Endothelial cell of umbilical vein (primary cell): ENCODE measurements at regions not wholly inside any gene's neighbourhood (a gene's known extent, or its start where the extent isn't known, plus 50 kb on each side); places are given as distances from the start of the nearest gene placed in this dataset.

Source experiments
- BruUV-seq: library from RNA; stranded (reverse); fragments of 400-500 nt; replicated peaks from 2 replicates; lab custom pipeline; 2021; lab: Mats Ljungman, UMichigan
- CTCF ChIA-PET: fragments of 300-600, 350-600 bp; sonication (Branson Sonifier 250); formaldehyde crosslinking; loops from one replicate; lab custom pipeline; 2021; ENCODE audit warnings: antibody characterized with exemption, inconsistent platforms; lab: Charles Lee
- POLR2A ChIA-PET: fragments of 300-600, 350-600 bp; sonication (Branson Sonifier 250); formaldehyde crosslinking; loops from one replicate; lab custom pipeline; 2021; ENCODE audit warnings: antibody characterized with exemption, inconsistent platforms; lab: Charles Lee
- DNase-seq: peaks from one replicate; pipeline ENCODE4 v3.0.0-alpha.2; 2011; ENCODE audit warnings: low read depth, low spot score
- FAIRE-seq: peaks from 2 replicates; lab custom pipeline; 2011; peaks lifted over from hg19 to GRCh38; lab: Jason Lieb, UNC
- H2AFZ ChIP-seq: 2 replicates; pipeline ENCODE4 v1.6.0; 2012; ENCODE audit warnings: low read depth, low read length, control low read depth, inconsistent platforms
- H3K27ac ChIP-seq: 2 replicates; pipeline ENCODE4 v1.5.1; 2011; ENCODE audit warnings: low read depth, mild to moderate bottlenecking, control low read depth, low read length, moderate library complexity; ENCODE audit not compliant: insufficient read depth
- H3K27me3 ChIP-seq, 2 experiments: 2 replicates each; pipeline versions ENCODE4 v1.6.0 to v1.6.1; 2011; ENCODE audit warnings: low read length in 2 of 2, mixed read lengths in 1 of 2; ENCODE audit not compliant: control insufficient read depth in 2 of 2, insufficient read depth in 2 of 2
- H3K36me3 ChIP-seq, 2 experiments: 2 replicates in 1 of 2; 3 replicates in 1 of 2; pipeline ENCODE4 v1.5.1; 2011; ENCODE audit warnings: low read length in 2 of 2, mild to moderate bottlenecking in 1 of 2, moderate library complexity in 1 of 2; ENCODE audit not compliant: control insufficient read depth in 2 of 2, insufficient read depth in 2 of 2; ENCODE audit errors: extremely low read depth in 1 of 2
- H3K4me1 ChIP-seq: 3 replicates; pipeline ENCODE4 v1.5.1; 2011; ENCODE audit warnings: mild to moderate bottlenecking, low read length; ENCODE audit not compliant: control insufficient read depth, insufficient read depth; ENCODE audit errors: extremely low read depth
- H3K4me2 ChIP-seq: 2 replicates; pipeline ENCODE4 v1.6.1; 2011; ENCODE audit warnings: low read length, control low read depth, mixed read lengths; ENCODE audit not compliant: insufficient read depth
- H3K4me3 ChIP-seq, 3 experiments: fragments of 200-600 bp in 1 of 3; sonication (generic), shearing (Covaris generic) in 1 of 3; replicated peaks in 1 of 3; 2 replicates each; pipeline ENCODE4 v1.5.1; 2011 to 2016; ENCODE audit warnings: control low read depth in 3 of 3, low read length in 3 of 3, mild to moderate bottlenecking in 2 of 3, inconsistent platforms in 1 of 3, low read depth in 1 of 3, moderate library complexity in 1 of 3; ENCODE audit not compliant: insufficient read depth in 1 of 3
- H3K79me2 ChIP-seq: 2 replicates; pipeline ENCODE4 v1.6.0; 2012; ENCODE audit warnings: low read length, inconsistent platforms; ENCODE audit not compliant: control insufficient read depth, insufficient read depth
- H3K9ac ChIP-seq: replicated peaks from 2 replicates; pipeline ENCODE3; 2011; ENCODE audit warnings: low read length, control low read depth; ENCODE audit not compliant: insufficient read depth; ENCODE audit errors: extremely low read depth
- H3K9me1 ChIP-seq: replicated peaks from 3 replicates; pipeline ENCODE4 v1.6.0; 2011; ENCODE audit warnings: mild to moderate bottlenecking, low read length; ENCODE audit not compliant: control insufficient read depth, insufficient read depth; ENCODE audit errors: extremely low read depth
- H3K9me3 ChIP-seq: replicated peaks from 2 replicates; pipeline ENCODE4 v1.5.1; 2012; ENCODE audit warnings: low read length, inconsistent platforms; ENCODE audit not compliant: control insufficient read depth, insufficient read depth
- H4K20me1 ChIP-seq: replicated peaks from 2 replicates; pipeline ENCODE3; 2011; ENCODE audit warnings: mild to moderate bottlenecking, low read length; ENCODE audit not compliant: control insufficient read depth, insufficient read depth; ENCODE audit errors: extremely low read depth
- EZH2 ChIP-seq: IDR thresholded peaks from 2 replicates; pipeline ENCODE4 v1.6.1; 2012; ENCODE audit warnings: borderline replicate concordance, low read depth, mild to moderate bottlenecking, moderate library complexity, low read length, inconsistent platforms; ENCODE audit not compliant: severe bottlenecking
- FOS ChIP-seq: IDR thresholded peaks from 2 replicates; pipeline ENCODE4 v1.6.1; 2011; ENCODE audit warnings: mild to moderate bottlenecking, low read length, moderate library complexity, borderline replicate concordance; ENCODE audit not compliant: insufficient read depth
- GATA2 ChIP-seq: IDR thresholded peaks from 2 replicates; pipeline ENCODE4 v1.7.0; 2011; ENCODE audit warnings: low read depth, mild to moderate bottlenecking, moderate library complexity, mixed read lengths, low read length; ENCODE audit not compliant: insufficient read length, insufficient read depth
- JUN ChIP-seq: IDR thresholded peaks from 2 replicates; pipeline ENCODE4 v1.6.1; 2011; ENCODE audit warnings: borderline replicate concordance, low read depth; ENCODE audit not compliant: insufficient read length, insufficient read depth
- MAX ChIP-seq: IDR thresholded peaks from 2 replicates; pipeline ENCODE4 v1.6.1; 2011; ENCODE audit not compliant: insufficient read depth, insufficient read length
- MYC ChIP-seq: IDR thresholded peaks from one replicate; pipeline ENCODE4 v1.6.1; 2011; ENCODE audit warnings: mild to moderate bottlenecking, low read depth, low read length
- POLR2A ChIP-seq: IDR thresholded peaks from 2 replicates; pipeline ENCODE4 v1.6.1; 2012; ENCODE audit warnings: low read depth, mild to moderate bottlenecking, control low read depth, low read length
- POLR2AphosphoS5 ChIP-seq: IDR thresholded peaks from 2 replicates; pipeline ENCODE4 v1.6.1; 2012; ENCODE audit warnings: low read depth, mild to moderate bottlenecking, control low read depth, low read length, moderate library complexity; ENCODE audit not compliant: insufficient read depth
- dilution Hi-C: fragments of 300-500 bp; cut with MboI; formaldehyde crosslinking; loops from one replicate; pipeline ENCODE4 v1.15.0; 2019; ENCODE audit warnings: low sequenced_read_pairs; ENCODE audit not compliant: extremely low pct_ligation_motif_present
- intact Hi-C: fragments of 100-400 bp; cut with micrococcal nuclease; formaldehyde crosslinking; loops from one replicate; pipeline ENCODE4 v1.10.0; 2022
- TF ChIP-seq, protein P1 (sequence below), 2 donors: IDR thresholded peaks; 1 replicate in 1 of 2; 2 replicates in 1 of 2; pipeline ENCODE4 v1.5.1; 2011; ENCODE audit warnings: low read length in 2 of 2, mild to moderate bottlenecking in 2 of 2, moderate library complexity in 2 of 2, control low read depth in 1 of 2, inconsistent platforms in 1 of 2, low read depth in 1 of 2; ENCODE audit not compliant: insufficient read depth in 1 of 2; ENCODE audit errors: extremely low read depth in 1 of 2

DNA sequence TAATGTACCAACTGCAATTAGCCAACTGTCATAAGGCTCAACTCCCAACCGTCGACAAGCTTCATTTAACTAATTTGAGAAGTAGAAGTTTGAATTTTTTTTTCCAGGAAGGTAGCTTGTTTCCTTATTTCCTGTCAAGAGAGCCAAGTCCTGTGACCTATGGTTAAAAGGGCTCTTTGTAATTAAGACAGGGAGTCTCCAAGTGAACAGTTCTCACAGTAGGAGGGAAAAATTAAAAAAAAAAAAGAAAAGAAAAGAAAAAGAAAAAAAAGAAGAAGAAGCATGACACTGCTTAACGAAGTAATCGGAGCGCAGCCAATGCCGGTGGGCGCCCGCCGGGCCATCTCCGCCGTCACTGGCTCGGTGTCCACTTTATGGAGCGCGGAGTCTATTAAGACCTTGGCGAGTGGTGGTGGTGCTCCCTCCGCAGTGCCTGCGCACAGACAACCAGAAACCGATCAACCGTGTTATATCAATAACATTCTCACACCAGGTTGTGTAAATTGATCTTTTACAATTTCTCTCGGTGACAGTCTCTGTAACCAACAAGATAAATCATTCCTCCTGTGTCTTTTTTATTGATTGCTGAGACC is 197.2 kb upstream of the POU3F3 start:
- POLR2A ChIA-PET: no interaction called here
- H3K27ac ChIP-seq: no peak overlapping the region
- no peak overlapping the region for H3K4me2 ChIP-seq
- H3K9me3 ChIP-seq: no peaks in the 10 kb centered on the region
- intact Hi-C loops: no loop called here
- no peaks in the 10 kb centered on the region for H3K9me1 ChIP-seq
- H3K4me1 ChIP-seq: no peaks in the 10 kb centered on the region
- H4K20me1 ChIP-seq: no peaks in the 10 kb centered on the region
- no peak overlapping the region for H3K9ac ChIP-seq
- dilution Hi-C loops: no loop called here
- TF ChIP-seq GATA2: no peak
- no peak for TF ChIP-seq JUN
- TF ChIP-seq, protein P1, sequence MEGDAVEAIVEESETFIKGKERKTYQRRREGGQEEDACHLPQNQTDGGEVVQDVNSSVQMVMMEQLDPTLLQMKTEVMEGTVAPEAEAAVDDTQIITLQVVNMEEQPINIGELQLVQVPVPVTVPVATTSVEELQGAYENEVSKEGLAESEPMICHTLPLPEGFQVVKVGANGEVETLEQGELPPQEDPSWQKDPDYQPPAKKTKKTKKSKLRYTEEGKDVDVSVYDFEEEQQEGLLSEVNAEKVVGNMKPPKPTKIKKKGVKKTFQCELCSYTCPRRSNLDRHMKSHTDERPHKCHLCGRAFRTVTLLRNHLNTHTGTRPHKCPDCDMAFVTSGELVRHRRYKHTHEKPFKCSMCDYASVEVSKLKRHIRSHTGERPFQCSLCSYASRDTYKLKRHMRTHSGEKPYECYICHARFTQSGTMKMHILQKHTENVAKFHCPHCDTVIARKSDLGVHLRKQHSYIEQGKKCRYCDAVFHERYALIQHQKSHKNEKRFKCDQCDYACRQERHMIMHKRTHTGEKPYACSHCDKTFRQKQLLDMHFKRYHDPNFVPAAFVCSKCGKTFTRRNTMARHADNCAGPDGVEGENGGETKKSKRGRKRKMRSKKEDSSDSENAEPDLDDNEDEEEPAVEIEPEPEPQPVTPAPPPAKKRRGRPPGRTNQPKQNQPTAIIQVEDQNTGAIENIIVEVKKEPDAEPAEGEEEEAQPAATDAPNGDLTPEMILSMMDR (IDR thresholded peaks at IDR 0.05; ENCODE audit: extremely low read depth in 1 of 2, insufficient read depth in 1 of 2, low read depth in 1 of 2, low read length in 2 of 2): no peak
- TF ChIP-seq EZH2: no peak
- TF ChIP-seq POLR2A: no peak
- no peak for TF ChIP-seq FOS
- no peak for TF ChIP-seq POLR2AphosphoS5
- no peak for TF ChIP-seq MYC
- no peak for TF ChIP-seq MAX
- CTCF ChIA-PET: no interaction called here
- FAIRE-seq (no peak), DNase-seq (no peak)
- no peaks in the 10 kb centered on the region for H3K36me3 ChIP-seq
- no peak overlapping the region for H3K4me3 ChIP-seq
- H3K27me3 ChIP-seq: no peaks in the 10 kb centered on the region
- H3K79me2 ChIP-seq: no peaks in the 10 kb centered on the region
- H2AFZ ChIP-seq: no peak overlapping the region
- no TSS peak for BruUV-seq
